NB4 (cell line): ENCODE measurements at regions not wholly inside any gene's neighbourhood (a gene's known extent, or its start where the extent isn't known, plus 50 kb on each side); places are given as distances from the start of the nearest gene placed in this dataset.

Experiments
- DNase-seq: peaks from one replicate; pipeline ENCODE4 v3.0.0; 2010; ENCODE audit warnings: low read depth
- H3K4me3 ChIP-seq: one replicate; pipeline ENCODE4 v1.5.1; 2011; ENCODE audit warnings: mild to moderate bottlenecking, low read depth, low read length, moderate library complexity
- CTCF ChIP-seq: IDR thresholded peaks from one replicate; pipeline ENCODE4 v1.5.1; 2012; ENCODE audit warnings: low read depth, low read length
- MAX ChIP-seq: IDR thresholded peaks from 2 replicates; pipeline ENCODE4 v1.6.1; 2011; ENCODE audit warnings: low read depth, low read length
- MYC ChIP-seq: IDR thresholded peaks from 2 replicates; pipeline ENCODE4 v1.6.1; 2011; ENCODE audit warnings: low read depth, low read length
- POLR2A ChIP-seq: IDR thresholded peaks from 2 replicates; pipeline ENCODE4 v1.6.1; 2011; ENCODE audit warnings: mild to moderate bottlenecking; ENCODE audit not compliant: insufficient read length; ENCODE audit errors: extremely low read depth

GRCh38 chr6:6796818-6797217 lies 208.3 kb downstream of the LY86 start:
- DNase-seq, result no peak
- no peak for TF ChIP-seq POLR2A
- no peak for TF ChIP-seq CTCF
- no peak for TF ChIP-seq MYC
- TF ChIP-seq MAX, result no peak
- H3K4me3 ChIP-seq, result no peak overlapping the region

- H3K4me3 ChIP-seq, result no peak overlapping the region
- no peak for TF ChIP-seq POLR2A
- TF ChIP-seq MAX, result no peak
- TF ChIP-seq MYC, result no peak
- TF ChIP-seq CTCF, result no peak
Observed at GRCh38 chr6:6798448-6798860, 209.9 kb downstream of the LY86 start.

GRCh38 chr6:6801005-6801335 lies 212.4 kb downstream of the LY86 start:
- no peak overlapping the region for H3K4me3 ChIP-seq
- TF ChIP-seq POLR2A (no peak), MAX (no peak), CTCF (no peak), MYC (no peak)
- peak; percentile 34 for DNase-seq

More at GRCh38 chr6:6798448-6798860, 209.9 kb downstream of the LY86 start:
- peak; percentile 45 for DNase-seq

GRCh38 chr6:6801635-6802218 lies 213.2 kb downstream of the LY86 start:
- no peak for TF ChIP-seq MAX
- TF ChIP-seq CTCF, result no peak
- TF ChIP-seq MYC, result no peak
- TF ChIP-seq POLR2A, result no peak
- DNase-seq, result no peak

GRCh38 chr6:6803180-6803977 lies 214.9 kb downstream of the LY86 start:
- TF ChIP-seq POLR2A (no peak), MAX (no peak), MYC (no peak), CTCF (no peak)
- no peak overlapping the region for H3K4me3 ChIP-seq
- DNase-seq, result peak; percentile 37

More at GRCh38 chr6:6801635-6802218, 213.2 kb downstream of the LY86 start:
- no peak overlapping the region for H3K4me3 ChIP-seq
